Neural crest cell (in vitro differentiated cells): ENCODE measurements at regions not wholly inside any gene's neighbourhood (a gene's known extent, or its start where the extent isn't known, plus 50 kb on each side); places are given as distances from the start of the nearest gene placed in this dataset.

Experiments used
- DNase-seq: peaks from one replicate; pipeline ENCODE4 v3.0.0; 2021; ENCODE audit warnings: low read depth, mixed read lengths, low spot score
- H3K27ac Mint-ChIP-seq: one replicate; pipeline ENCODE4 v1.8.0; 2021; ENCODE audit warnings: mild to moderate bottlenecking, mixed read lengths; ENCODE audit not compliant: unreplicated experiment
- H3K27me3 Mint-ChIP-seq: 2 replicates; pipeline ENCODE4 v1.8.0; 2021; ENCODE audit warnings: low read depth, mild to moderate bottlenecking, mixed read lengths
- H3K36me3 Mint-ChIP-seq: 2 replicates; pipeline ENCODE4 v1.8.0; 2021; ENCODE audit warnings: low read depth, mild to moderate bottlenecking, mixed read lengths
- H3K4me1 Mint-ChIP-seq: 2 replicates; pipeline ENCODE4 v1.8.0; 2021; ENCODE audit warnings: mixed read lengths
- H3K4me3 Mint-ChIP-seq: one replicate; pipeline ENCODE4 v1.8.0; 2021; ENCODE audit warnings: mild to moderate bottlenecking, mixed read lengths
- H3K9me3 Mint-ChIP-seq: 2 replicates; pipeline ENCODE4 v1.8.0; 2021; ENCODE audit warnings: mixed read lengths
- TF ChIP-seq, protein P1 (sequence below): fragments of 200-600 bp; sonication (generic); conservative IDR thresholded peaks from 2 replicates; pipeline ENCODE4 v1.5.0; 2021; ENCODE audit warnings: antibody characterized with exemption, mild to moderate bottlenecking

DNA sequence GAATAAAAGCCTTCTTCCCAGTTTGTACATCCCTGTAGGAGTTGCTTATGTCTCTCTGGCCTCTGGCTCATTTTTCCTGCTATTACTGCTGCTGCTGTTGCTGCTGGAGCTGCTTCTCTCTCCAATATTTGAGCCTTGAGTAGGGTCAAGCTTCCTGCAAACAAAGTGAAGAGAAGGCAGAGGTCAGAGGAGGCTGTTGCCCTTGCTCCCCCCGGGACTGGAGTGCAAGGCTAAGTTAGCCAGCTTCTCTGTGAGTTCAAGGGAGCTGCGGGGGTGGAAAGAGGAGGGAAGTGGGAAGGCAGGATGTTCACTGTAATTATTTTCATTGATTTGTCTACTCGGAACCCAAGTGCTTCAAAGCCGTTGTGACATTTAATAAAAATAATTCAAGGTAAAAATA is 77.0 kb upstream of the TMEM132E start:
- Mint-ChIP-seq H3K27ac (no peak overlapping the region), H3K36me3 (no peaks in the 10 kb centered on the region), H3K9me3 (no peaks in the 10 kb centered on the region), H3K4me1 (no peaks in the 10 kb centered on the region), H3K27me3 (peaks cover 64% of the 10 kb centered on the region), H3K4me3 (no peak overlapping the region)
- DNase-seq, result no peak
- TF ChIP-seq, protein P1, sequence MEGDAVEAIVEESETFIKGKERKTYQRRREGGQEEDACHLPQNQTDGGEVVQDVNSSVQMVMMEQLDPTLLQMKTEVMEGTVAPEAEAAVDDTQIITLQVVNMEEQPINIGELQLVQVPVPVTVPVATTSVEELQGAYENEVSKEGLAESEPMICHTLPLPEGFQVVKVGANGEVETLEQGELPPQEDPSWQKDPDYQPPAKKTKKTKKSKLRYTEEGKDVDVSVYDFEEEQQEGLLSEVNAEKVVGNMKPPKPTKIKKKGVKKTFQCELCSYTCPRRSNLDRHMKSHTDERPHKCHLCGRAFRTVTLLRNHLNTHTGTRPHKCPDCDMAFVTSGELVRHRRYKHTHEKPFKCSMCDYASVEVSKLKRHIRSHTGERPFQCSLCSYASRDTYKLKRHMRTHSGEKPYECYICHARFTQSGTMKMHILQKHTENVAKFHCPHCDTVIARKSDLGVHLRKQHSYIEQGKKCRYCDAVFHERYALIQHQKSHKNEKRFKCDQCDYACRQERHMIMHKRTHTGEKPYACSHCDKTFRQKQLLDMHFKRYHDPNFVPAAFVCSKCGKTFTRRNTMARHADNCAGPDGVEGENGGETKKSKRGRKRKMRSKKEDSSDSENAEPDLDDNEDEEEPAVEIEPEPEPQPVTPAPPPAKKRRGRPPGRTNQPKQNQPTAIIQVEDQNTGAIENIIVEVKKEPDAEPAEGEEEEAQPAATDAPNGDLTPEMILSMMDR, result no peak

DNA sequence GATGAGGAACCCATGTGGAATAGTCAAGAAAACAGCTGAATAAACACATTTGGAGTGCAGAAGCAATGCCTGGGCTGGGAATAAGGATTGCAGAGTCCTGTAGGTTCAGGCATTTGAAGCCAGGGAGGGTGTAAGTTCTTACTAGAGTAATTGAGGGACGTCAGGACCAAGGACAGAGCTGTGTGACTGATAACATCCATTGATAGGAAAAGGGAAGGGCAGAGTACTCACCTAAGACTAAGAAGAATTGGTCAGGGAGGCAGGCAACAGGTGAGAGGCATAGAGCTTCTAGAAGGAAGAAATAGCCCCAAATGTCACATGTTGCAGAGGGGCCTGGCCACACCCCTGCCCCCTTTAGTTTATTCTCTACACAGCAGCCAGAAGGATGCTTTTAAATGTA is 79.8 kb upstream of the TMEM132E start:
- H3K4me1 Mint-ChIP-seq, result no peaks in the 10 kb centered on the region
- no peak overlapping the region for H3K4me3 Mint-ChIP-seq
- TF ChIP-seq, protein P1, result no peak
- no peak for DNase-seq
- no peaks in the 10 kb centered on the region for H3K9me3 Mint-ChIP-seq
- H3K27ac Mint-ChIP-seq, result no peak overlapping the region
- no peaks in the 10 kb centered on the region for H3K36me3 Mint-ChIP-seq
- peaks cover 60% of the 10 kb centered on the region for H3K27me3 Mint-ChIP-seq

DNA sequence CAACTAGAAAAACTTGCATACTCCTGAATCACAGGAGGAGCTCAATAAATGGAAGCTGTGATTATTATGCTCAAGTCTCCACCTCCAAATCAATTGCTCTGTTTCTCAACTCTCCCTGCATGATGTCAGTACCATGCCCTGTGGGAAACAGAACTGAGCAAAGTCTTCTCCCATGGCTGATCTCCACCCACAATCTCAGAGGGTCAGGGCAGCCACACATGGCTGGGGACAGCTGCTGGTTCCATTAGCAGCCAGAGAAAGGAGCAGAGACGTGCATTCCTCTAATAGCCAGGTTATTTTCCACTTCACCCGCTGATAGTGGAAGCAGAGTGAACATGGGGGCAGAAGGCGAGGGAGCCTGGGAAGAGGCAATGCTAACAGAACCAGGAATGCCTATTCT is 85.5 kb upstream of the TMEM132E start:
- TF ChIP-seq, protein P1, result no peak
- Mint-ChIP-seq H3K4me3 (no peak overlapping the region), H3K36me3 (no peaks in the 10 kb centered on the region), H3K4me1 (no peaks in the 10 kb centered on the region), H3K27ac (no peak overlapping the region), H3K27me3 (peaks cover 77% of the 10 kb centered on the region), H3K9me3 (no peaks in the 10 kb centered on the region)
- no peak for DNase-seq

DNA sequence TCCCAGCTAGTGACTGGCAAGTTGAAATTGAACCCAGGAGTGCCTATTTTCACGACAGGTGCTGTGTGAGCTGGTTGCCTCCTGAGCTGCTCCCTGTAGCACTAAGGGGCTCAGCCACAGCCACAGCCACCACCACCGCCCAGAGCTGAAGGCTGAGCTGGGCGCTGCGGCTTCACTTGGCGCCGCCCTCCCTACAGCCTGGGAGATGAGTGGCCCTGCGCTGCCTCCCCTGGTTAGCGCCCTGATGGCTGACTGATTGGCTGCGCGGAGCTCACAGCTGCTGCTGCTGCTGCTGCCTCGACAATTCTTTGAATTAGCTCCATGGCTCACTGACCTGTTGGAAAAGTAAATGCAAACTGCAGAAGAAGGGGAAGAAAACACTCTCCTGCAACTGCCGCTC is 91.8 kb upstream of the TMEM132E start:
- TF ChIP-seq, protein P1, result no peak
- Mint-ChIP-seq H3K27ac (no peak overlapping the region), H3K27me3 (peaks cover 76% of the 10 kb centered on the region), H3K9me3 (no peaks in the 10 kb centered on the region), H3K4me1 (no peaks in the 10 kb centered on the region), H3K4me3 (no peak overlapping the region), H3K36me3 (no peaks in the 10 kb centered on the region)
- DNase-seq, result no peak

DNA sequence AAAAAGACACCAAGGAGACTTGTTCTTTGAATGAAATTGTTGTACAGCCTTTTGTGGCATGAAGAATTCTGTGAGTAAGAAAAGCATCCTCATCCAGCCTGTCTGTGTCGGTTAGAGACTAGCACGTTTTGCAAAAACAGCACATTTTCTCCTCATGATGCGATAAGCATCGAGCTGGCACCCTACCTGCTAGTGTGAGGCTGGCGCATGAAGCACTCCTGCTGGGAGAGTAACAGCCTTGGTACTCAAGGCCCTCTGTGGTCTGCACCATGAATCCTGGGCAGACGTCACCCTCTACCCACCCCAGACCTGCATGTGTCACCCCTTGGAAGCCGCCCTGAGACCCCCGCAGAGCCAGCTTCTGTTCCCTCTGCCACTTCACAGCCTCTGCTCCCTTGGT is 92.6 kb upstream of the TMEM132E start:
- no peak for DNase-seq
- Mint-ChIP-seq H3K4me1 (no peaks in the 10 kb centered on the region), H3K9me3 (no peaks in the 10 kb centered on the region), H3K27me3 (peaks cover 68% of the 10 kb centered on the region), H3K36me3 (no peaks in the 10 kb centered on the region), H3K4me3 (no peak overlapping the region), H3K27ac (no peak overlapping the region)
- TF ChIP-seq, protein P1, result no peak

DNA sequence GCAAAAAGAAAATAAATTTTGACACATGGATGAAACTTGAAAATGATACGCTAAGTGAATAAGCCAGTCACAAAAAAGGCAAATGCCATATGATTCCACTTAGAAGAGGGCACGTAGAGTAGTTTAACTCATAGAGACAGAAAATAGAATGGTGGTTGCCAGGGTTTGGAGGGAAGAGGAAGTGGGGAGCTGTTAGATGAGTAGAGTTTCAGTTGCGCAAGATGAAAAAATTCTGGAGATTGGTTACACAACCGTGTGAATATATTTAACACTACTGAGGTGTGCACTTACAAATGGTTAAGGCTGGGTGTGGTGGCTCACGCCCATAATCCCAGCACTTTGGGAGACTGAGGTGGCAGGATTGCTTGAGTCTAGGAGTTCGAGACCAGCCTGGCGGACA is 93.4 kb upstream of the TMEM132E start:
- no peaks in the 10 kb centered on the region for H3K9me3 Mint-ChIP-seq
- no peak for DNase-seq
- H3K27ac Mint-ChIP-seq, result no peak overlapping the region
- H3K4me1 Mint-ChIP-seq, result no peaks in the 10 kb centered on the region
- no peaks in the 10 kb centered on the region for H3K36me3 Mint-ChIP-seq
- H3K4me3 Mint-ChIP-seq, result no peak overlapping the region
- TF ChIP-seq, protein P1, result no peak
- peaks cover 64% of the 10 kb centered on the region for H3K27me3 Mint-ChIP-seq
